ENCODE measurements at regions not wholly inside any gene's neighbourhood (a gene's known extent, or its start where the extent isn't known, plus 50 kb on each side); places are given as distances from the start of the nearest gene placed in this dataset.

DNA sequence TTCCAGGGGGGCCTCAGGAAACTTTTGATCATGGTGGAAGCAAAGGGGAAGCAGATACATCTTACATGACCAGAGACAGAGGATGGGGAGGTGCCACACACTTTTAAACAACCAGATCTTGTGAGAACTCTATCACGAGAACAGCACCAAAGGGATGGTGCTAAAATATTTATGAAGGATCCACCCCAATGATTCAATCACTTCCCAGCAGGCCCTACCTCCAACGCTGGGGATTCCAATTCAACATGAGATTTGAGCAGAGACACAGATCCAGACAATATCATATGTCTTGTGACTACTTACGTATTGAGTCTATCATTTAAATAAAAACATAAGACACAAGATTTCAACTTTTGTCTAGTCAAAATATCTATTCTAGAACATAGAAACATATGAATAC, 351.9 kb downstream of the EPM2A start:
- ChIA-PET POLR2A (no interaction called here), CTCF (no interaction called here)
- H3K27ac Mint-ChIP-seq (ENCODE audit: unreplicated experiment), result no peak overlapping the region
- intact Hi-C loops (cut with micrococcal nuclease; ENCODE audit: unreplicated experiment), result no loop called here
- no TSS peak for BruUV-seq (replicated peaks)
- Histone ChIP-seq H3K4me3 (ENCODE audit: low read depth, low read length) (no peak overlapping the region), H3K9me3 (no peaks in the 10 kb centered on the region), H3K27me3 (replicated peaks; ENCODE audit: control insufficient read depth, insufficient read depth, low read length) (no peaks in the 10 kb centered on the region), H3K4me1 (no peaks in the 10 kb centered on the region), H3K36me3 (ENCODE audit: control insufficient read depth, insufficient read depth, low read length) (no peaks in the 10 kb centered on the region)
- no peak overlapping the region for H3K4me3 Mint-ChIP-seq (ENCODE audit: unreplicated experiment)
- H3K27me3 Mint-ChIP-seq (ENCODE audit: insufficient read depth, unreplicated experiment), result no peaks in the 10 kb centered on the region
- no peaks in the 10 kb centered on the region for H3K36me3 Mint-ChIP-seq (ENCODE audit: insufficient read depth, unreplicated experiment)
- TF ChIP-seq, protein P1, sequence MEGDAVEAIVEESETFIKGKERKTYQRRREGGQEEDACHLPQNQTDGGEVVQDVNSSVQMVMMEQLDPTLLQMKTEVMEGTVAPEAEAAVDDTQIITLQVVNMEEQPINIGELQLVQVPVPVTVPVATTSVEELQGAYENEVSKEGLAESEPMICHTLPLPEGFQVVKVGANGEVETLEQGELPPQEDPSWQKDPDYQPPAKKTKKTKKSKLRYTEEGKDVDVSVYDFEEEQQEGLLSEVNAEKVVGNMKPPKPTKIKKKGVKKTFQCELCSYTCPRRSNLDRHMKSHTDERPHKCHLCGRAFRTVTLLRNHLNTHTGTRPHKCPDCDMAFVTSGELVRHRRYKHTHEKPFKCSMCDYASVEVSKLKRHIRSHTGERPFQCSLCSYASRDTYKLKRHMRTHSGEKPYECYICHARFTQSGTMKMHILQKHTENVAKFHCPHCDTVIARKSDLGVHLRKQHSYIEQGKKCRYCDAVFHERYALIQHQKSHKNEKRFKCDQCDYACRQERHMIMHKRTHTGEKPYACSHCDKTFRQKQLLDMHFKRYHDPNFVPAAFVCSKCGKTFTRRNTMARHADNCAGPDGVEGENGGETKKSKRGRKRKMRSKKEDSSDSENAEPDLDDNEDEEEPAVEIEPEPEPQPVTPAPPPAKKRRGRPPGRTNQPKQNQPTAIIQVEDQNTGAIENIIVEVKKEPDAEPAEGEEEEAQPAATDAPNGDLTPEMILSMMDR (IDR thresholded peaks at IDR 0.05; ENCODE audit: insufficient read depth in 1 of 2, low read depth in 1 of 2, low read length in 1 of 2, severe bottlenecking in 1 of 2, unreplicated experiment in 1 of 2), result no peak
- DNase-seq, result no peak
- no peaks in the 10 kb centered on the region for H3K4me1 Mint-ChIP-seq (ENCODE audit: low read depth, unreplicated experiment)
- no peaks in the 10 kb centered on the region for H3K9me3 Mint-ChIP-seq (ENCODE audit: unreplicated experiment)

DNA sequence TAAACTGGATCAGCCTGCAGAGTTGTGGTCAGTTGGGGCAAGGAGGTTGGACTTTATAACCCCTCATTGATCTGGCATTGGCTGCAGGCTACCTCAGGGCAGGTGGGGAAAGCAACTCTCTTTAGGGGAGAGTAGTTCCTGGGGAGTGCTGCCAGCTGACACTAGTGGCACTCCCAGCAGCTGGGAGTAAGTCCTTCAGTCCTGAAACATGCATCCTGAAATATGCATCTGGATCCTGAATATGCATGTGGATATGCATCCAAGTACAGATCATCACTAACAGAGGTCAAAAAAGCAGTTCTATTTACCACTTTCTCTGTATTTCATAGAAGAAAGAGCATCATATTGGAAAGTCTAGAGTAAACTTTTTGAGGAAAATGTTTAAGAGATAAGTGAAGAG, 350.8 kb downstream of the EPM2A start:
- POLR2A ChIA-PET, result no interaction called here
- TF ChIP-seq, protein P1 (IDR thresholded peaks at IDR 0.05; ENCODE audit: insufficient read depth in 1 of 2, low read depth in 1 of 2, low read length in 1 of 2, severe bottlenecking in 1 of 2, unreplicated experiment in 1 of 2), result no peak
- Histone ChIP-seq H3K27me3 (replicated peaks; ENCODE audit: control insufficient read depth, insufficient read depth, low read length) (no peaks in the 10 kb centered on the region), H3K36me3 (ENCODE audit: control insufficient read depth, insufficient read depth, low read length) (no peaks in the 10 kb centered on the region), H3K4me1 (no peaks in the 10 kb centered on the region), H3K9me3 (no peaks in the 10 kb centered on the region), H3K4me3 (ENCODE audit: low read depth, low read length) (no peak overlapping the region)
- BruUV-seq (replicated peaks), result no TSS peak
- CTCF ChIA-PET, result no interaction called here
- no peaks in the 10 kb centered on the region for H3K27me3 Mint-ChIP-seq (ENCODE audit: insufficient read depth, unreplicated experiment)
- no peaks in the 10 kb centered on the region for H3K36me3 Mint-ChIP-seq (ENCODE audit: insufficient read depth, unreplicated experiment)
- no peak for DNase-seq
- H3K9me3 Mint-ChIP-seq (ENCODE audit: unreplicated experiment), result no peaks in the 10 kb centered on the region
- H3K4me1 Mint-ChIP-seq (ENCODE audit: low read depth, unreplicated experiment), result no peaks in the 10 kb centered on the region
- H3K4me3 Mint-ChIP-seq (ENCODE audit: unreplicated experiment), result no peak overlapping the region
- intact Hi-C loops (cut with micrococcal nuclease; ENCODE audit: unreplicated experiment), result no loop called here
- H3K27ac Mint-ChIP-seq (ENCODE audit: unreplicated experiment), result no peak overlapping the region

DNA sequence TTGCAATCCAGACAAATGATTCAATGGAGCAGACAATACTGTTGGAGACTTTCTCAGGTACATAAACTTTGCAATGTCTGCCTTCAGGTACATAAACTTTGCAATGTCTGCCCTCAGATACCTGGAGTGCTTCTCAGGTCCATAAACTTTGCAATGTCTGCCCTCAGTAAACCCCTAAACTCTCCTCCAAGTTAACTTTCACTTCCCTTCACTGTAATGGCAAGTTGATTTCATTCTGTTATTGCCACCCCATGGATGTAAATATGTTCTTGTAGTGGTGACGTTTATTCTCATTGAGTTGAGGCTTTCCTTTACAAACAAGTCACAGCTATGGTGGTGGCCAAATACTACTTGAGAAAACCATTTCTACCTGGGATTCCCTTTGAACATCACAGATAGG, 338.8 kb downstream of the EPM2A start:
- no TSS peak for BruUV-seq (replicated peaks)
- no peaks in the 10 kb centered on the region for H3K4me1 Mint-ChIP-seq (ENCODE audit: low read depth, unreplicated experiment)
- H3K36me3 Mint-ChIP-seq (ENCODE audit: insufficient read depth, unreplicated experiment), result no peaks in the 10 kb centered on the region
- no peak overlapping the region for H3K4me3 ChIP-seq (ENCODE audit: low read depth, low read length)
- intact Hi-C loops (cut with micrococcal nuclease; ENCODE audit: unreplicated experiment), result no loop called here
- H3K27ac Mint-ChIP-seq (ENCODE audit: unreplicated experiment), result no peak overlapping the region
- CTCF ChIA-PET, result no interaction called here
- no peaks in the 10 kb centered on the region for H3K9me3 ChIP-seq
- TF ChIP-seq, protein P1 (IDR thresholded peaks at IDR 0.05; ENCODE audit: insufficient read depth in 1 of 2, low read depth in 1 of 2, low read length in 1 of 2, severe bottlenecking in 1 of 2, unreplicated experiment in 1 of 2), result no peak
- H3K27me3 Mint-ChIP-seq (ENCODE audit: insufficient read depth, unreplicated experiment), result no peaks in the 10 kb centered on the region
- POLR2A ChIA-PET, result no interaction called here
- no peaks in the 10 kb centered on the region for H3K9me3 Mint-ChIP-seq (ENCODE audit: unreplicated experiment)
- no peaks in the 10 kb centered on the region for H3K36me3 ChIP-seq (ENCODE audit: control insufficient read depth, insufficient read depth, low read length)
- no peak overlapping the region for H3K4me3 Mint-ChIP-seq (ENCODE audit: unreplicated experiment)
- H3K4me1 ChIP-seq, result no peaks in the 10 kb centered on the region
- H3K27me3 ChIP-seq (replicated peaks; ENCODE audit: control insufficient read depth, insufficient read depth, low read length), result no peaks in the 10 kb centered on the region
- DNase-seq, result no peak
